CD1c-positive myeloid dendritic cell (primary cell): ENCODE measurements at regions not wholly inside any gene's neighbourhood (a gene's known extent, or its start where the extent isn't known, plus 50 kb on each side); places are given as distances from the start of the nearest gene placed in this dataset.
A peak's percentile ranks its signal among the peaks of the same experiment; 100 is the strongest.
"Not testable (repeated sequence)": the region's sequence is repeated elsewhere in the genome, so short reads cannot be mapped to it uniquely, and the experiment has no call there.

ENCODE experiments used
- DNase-seq: peaks from one replicate; pipeline ENCODE4 v3.0.0-alpha.2; 2016; ENCODE audit errors: extremely low spot score

- no peak for DNase-seq
These were observed 155.3 kb downstream of the RAD51AP2 start for GRCh38 chr2:17362956-17363355.

- no peak for DNase-seq
These were observed 162.5 kb downstream of the RAD51AP2 start for GRCh38 chr2:17355608-17356329.

GRCh38 chr2:17353263-17353662 lies 165.0 kb downstream of the RAD51AP2 start:
- DNase-seq = no peak

GRCh38 chr2:17342692-17343091 lies 175.5 kb downstream of the RAD51AP2 start:
- not testable (repeated sequence) for DNase-seq

DNA sequence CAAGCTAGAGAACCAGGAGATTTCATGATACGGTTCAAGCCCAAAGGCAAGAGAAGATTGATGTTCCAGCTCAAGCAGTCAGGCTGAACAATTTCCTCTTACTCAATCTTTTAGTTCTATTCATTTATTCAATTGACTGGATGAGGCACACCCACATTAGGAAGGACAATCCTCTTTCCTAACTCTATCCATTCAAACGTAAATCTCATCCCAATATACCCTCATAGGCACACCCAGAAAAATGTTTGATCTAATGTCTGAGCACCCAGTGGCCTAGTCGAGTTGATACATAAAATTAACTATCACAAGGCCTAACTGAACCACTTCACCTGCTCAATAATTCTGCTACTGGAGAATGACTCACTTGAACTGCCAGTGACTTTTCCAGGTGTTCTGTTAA lies 180.7 kb downstream of the RAD51AP2 start:
- no peak for DNase-seq

GRCh38 chr2:17336458-17336857 lies 181.8 kb downstream of the RAD51AP2 start:
- DNase-seq = no peak

GRCh38 chr2:17334300-17334699 lies 183.9 kb downstream of the RAD51AP2 start:
- DNase-seq = no peak

DNA sequence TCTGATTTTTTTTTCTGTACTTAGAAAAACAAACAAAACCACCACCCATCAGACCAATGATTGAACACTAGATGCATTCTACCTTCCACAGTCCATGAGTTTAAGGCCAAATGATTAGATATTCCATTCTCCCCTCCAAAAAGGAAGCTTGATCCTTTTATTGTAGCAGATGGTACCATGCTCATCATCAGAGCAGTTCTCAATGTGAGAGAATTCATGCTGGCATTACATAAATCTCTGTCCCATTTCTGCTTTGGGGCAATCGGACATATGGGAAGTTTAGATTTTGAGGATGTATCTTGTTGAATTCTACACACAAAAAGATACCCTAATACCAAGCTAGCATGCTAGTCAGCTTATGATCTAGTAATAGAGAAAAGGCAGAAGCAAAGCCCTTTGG lies 186.6 kb downstream of the RAD51AP2 start:
- DNase-seq = no peak

DNA sequence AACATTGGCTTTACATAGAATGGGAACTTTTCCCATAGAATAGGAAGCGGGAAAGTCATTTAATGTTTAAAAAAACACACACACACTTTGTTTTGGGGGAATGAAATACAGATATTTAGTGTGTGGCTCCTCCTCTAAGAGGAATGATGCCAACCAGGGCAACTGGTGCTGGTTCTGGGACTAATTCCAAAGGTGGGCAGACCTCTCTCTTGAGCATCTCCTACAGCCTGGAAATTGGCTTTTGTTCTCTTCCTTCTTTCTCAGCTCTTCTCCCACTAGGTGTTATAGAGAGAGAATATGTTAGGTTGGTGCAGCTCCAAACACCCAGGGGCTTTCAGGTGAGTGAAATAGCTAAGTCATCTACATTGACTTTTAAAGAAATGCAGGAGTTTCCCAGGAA lies 190.1 kb downstream of the RAD51AP2 start:
- no peak for DNase-seq

DNA sequence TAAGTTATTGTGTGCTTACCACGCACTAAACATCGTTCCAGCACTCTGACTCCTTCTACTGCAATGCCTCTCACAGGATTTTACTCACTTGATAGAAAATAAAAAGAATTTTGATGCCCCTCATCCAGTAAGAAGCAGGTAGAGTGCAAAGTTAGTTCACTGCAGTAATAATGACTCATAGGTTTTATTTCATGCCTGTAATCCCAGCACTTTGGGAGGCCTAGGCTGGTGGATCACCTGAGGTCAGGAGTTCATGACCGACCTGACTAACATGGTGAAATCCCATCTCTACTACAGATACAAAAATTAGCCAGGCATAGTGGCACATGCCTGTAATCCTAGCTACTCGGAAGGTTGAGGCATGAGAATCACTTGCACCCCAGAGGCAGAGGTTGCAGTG lies 190.6 kb downstream of the RAD51AP2 start:
- DNase-seq = no peak

- DNase-seq = no peak
These were observed 191.5 kb downstream of the RAD51AP2 start for GRCh38 chr2:17326717-17327116.

- no peak for DNase-seq
These were observed 194.5 kb downstream of the RAD51AP2 start for GRCh38 chr2:17323697-17324096.

DNA sequence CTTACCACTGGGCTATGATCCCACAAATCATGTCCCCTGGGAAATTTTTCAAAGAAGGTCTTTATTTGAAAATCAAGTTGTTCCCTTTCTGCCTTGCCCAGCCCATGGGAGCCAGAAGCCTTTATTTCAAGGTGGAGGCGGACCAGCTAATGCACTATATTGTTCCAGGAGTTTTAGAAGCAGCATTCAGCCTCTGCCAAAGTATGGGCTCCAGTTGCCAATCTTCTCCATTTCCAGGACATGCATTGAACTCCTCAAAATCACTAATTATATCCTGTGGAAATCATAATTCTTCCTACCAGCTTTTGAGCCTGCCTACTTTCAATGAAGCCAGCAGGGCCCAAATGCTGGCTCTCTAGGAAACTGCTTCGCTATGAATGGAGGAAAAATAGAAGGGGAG lies 195.8 kb downstream of the RAD51AP2 start:
- no peak for DNase-seq

- no peak for DNase-seq
These were observed 199.2 kb downstream of the RAD51AP2 start for GRCh38 chr2:17319090-17319489.

- no peak for DNase-seq
These were observed 200.2 kb downstream of the RAD51AP2 start for GRCh38 chr2:17318013-17318412.

GRCh38 chr2:17317439-17317976 lies 200.7 kb downstream of the RAD51AP2 start:
- DNase-seq = no peak

- no peak for DNase-seq
These were observed 205.0 kb downstream of the RAD51AP2 start for GRCh38 chr2:17313261-17313660.

- DNase-seq = no peak
These were observed 206.3 kb downstream of the RAD51AP2 start for GRCh38 chr2:17311771-17312511.

- no peak for DNase-seq
These were observed 207.1 kb downstream of the RAD51AP2 start for GRCh38 chr2:17311106-17311619.

DNA sequence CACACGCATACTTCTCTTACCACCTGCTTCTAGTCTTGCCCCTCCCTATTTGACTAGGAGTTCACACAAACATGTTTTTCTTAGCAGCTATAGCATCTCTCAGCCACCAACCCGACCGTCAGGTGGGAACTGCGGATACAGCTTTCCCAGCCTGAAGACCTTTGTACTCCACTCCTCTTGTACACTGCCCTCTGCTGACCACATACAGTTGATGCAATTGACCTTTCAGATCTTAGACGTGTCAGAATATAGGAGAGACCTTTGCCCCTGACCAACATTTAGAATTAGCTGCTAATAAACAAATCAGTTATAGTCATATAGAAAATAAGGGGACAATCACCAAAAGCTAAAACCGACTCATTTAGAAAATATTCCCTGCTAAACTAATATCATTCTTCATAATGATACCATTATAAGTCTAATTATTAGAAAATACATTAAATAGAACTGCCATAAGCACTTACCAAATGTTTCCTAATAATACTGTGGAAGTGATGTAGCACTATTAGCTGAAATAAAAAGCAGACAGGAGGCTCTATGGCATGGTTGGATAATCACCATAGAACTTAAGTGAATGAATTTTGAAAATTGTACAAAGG lies 208.4 kb downstream of the RAD51AP2 start:
- DNase-seq = peak; percentile 51

GRCh38 chr2:17309181-17309580 lies 209.1 kb downstream of the RAD51AP2 start:
- DNase-seq = no peak

DNA sequence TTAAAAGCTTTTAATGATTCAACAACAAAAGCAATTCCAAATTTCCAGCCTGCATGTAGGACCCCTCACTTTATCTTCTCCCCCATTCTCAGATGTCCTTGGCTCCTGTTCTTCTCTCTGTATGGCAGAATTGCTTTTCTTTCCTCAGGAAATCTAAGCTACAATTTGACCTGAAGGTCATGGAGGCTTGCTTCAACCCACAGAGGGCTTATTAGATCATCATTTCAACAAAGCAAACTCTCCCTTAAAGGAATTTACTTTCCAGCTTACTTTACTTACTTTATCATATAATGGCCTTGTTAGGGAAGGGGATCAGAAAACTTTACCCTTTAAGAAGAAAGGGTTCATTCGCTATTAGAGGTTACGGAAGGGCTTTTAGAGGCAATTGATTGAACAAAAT lies 211.5 kb downstream of the RAD51AP2 start:
- DNase-seq = no peak
